ENCODE measurements at regions not wholly inside any gene's neighbourhood (a gene's known extent, or its start where the extent isn't known, plus 50 kb on each side); places are given as distances from the start of the nearest gene placed in this dataset.
"Not testable (repeated sequence)": the region's sequence is repeated elsewhere in the genome, so short reads cannot be mapped to it uniquely, and the experiment has no call there.

DNA sequence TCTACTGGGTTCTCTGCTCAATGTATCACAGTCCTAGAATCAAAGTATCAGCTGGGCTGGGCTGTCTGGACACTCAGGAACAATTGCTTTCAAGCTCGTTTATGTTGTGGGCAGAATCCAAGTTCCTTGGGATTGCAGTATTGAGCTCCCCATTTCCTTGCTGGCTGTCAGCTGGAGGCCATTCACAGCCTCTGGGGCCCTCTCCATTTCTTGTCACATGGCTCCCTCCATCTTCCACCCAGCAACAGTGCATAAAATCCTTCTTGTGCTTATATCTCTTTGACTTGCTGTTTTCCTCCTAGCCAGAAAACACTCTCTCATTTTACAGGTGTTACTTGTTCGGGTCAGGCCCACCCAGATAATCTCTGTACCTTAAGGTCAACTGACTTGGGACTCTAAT is 363.5 kb downstream of the IGSF11 start:
- DNase-seq, result no peak

- DNase-seq, result no peak
Observed at GRCh38 chr3:118675305-118675704, 359.3 kb downstream of the IGSF11 start.

DNA sequence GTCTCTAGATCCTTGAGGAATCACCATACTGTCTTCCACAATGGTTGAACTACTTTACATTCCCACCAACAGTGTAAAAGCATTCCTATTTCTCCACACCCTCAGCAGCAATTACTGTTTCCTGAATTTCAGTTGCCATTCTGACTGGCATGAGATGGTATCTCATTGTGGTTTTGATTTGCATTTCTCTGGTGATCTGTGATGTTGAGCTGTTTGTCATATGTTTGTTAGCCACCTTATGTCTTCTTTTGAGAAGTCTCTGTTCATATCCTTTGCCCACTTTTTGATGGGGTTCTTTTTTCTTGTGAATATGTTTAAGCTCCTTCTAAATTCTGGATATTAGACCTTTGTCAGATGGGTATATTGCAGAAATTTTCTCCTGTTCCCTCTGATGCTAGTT is 356.0 kb downstream of the IGSF11 start:
- DNase-seq, result not testable (repeated sequence)

DNA sequence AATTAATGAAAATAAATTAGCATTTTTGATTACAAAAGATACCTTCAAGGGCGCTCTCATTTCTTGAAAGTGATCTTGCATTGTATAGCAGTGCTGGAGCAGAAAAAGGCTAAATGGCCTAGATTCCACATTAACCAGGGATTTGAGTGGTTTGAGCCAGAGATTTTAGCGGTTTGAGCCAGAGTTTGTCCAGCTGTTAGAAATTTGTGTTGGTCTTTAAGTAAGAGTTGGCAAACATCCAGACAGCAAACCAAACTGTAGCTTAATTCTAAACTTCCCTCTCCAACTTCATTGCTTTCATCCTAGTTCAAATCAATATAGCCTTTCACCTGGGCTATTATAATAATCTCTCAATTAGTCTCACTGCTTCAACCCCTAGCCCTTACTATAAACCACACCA is 351.7 kb downstream of the IGSF11 start:
- no peak for DNase-seq

GRCh38 chr3:118683636-118684035 is 351.0 kb downstream of the IGSF11 start:
- no peak for DNase-seq

DNA sequence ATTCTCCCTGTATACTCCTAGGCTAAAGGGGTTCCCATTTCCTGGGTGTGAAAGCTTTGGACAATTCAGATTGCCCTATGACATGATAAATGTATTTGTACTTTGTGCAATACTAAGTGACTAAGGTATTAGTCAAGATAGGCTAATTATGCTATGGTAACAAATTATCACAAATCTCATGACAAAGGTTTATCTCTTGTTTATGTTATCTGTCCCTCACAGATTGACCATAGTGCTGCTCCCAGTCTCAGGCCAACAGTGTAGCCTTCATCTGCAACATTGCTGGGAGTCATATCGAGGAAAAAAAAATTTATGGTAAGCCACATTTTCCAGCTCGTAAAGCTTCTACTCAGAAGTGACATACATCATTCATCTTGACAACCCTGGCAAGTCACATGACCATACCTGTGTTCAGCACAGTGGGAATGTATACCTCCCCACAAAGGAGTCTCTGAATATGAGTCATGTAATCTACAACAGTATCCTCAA is 346.2 kb downstream of the IGSF11 start:
- no peak for DNase-seq

- DNase-seq, result no peak
Observed at GRCh38 chr3:118692416-118692815, 342.2 kb downstream of the IGSF11 start.

DNA sequence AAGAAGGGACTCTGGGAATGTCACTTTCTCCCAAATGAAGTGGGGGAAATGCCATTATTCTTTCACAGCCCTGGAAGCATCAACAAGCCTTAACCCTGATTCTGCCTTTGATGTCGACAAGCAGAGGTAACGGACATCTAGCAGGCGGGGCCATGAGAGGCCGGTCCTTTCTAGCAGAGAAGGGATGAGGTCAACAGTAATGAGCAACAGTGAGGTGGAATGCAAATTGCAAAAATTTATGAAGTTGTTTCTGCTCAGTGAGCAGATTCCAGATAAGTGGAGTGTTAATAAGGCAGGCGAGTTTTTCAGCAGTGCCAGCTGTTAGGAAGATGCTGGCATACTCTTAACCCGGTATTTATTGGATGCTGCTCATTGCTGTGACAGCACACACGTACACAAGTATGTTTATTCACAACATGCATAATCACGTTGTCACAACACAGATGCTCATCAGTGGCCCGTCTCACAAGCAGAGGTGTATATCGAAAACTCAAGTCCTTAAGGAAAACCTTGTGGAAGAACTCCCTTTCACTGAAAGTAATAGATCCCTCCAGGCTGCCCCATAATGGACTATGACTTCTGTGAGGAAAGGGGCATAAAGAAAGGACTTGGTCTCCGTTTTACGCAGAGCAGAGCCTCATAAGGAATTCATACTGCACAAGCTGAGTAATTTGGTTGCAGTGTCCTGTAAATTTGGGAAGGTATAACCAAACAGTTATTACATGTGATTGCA is 329.0 kb downstream of the IGSF11 start:
- no peak for DNase-seq

DNA sequence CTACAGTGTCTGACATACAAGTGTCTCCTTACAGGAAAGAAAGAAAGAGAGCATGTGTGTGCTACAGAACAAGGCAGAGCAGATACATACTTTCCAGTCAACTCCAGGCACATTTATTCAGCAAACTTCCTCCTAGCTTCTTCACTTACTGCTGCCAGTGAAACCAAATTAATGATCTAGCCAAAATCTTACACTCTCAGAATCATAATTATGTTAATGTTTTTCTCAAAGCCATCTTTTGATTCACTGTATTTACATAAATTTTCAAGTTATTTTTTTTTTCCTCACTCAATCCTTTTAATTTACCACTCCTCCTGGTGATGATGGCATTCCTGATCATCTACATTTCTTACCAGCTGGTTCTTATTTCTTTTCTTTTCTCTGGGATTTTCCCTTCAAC is 326.7 kb downstream of the IGSF11 start:
- DNase-seq, result no peak

- DNase-seq, result no peak
Observed at GRCh38 chr3:118710532-118710931, 324.1 kb downstream of the IGSF11 start.

DNA sequence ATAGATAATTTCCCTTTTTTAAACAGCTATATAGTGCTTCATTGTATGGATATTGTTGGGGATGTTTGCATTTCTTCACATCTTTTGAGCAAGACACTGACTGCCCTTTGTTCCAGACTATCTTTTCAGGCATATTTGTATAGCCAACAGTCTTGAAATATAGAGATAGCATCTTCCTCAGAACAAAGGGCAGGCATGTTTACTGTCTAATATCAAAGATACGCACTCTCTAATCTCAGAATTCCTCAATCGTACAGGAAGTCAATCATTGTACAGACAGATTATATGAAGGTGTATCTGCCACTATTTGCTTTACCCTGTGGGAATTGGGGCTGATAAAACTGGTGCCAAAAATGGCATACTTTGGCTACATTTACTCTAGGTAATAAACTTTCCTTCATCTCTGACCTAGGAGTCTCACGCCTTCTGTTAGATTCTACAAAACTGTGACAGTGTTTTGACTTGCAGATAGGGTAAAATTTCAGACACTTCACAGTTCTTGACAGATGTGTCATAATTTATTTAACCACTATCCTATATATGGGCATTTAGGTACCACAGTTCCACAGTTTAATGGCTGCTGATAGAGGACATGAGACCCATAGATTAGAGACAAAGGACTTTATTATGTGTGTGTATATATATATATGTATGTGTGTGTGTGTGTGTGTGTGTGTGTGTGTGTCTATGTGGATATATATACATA is 321.0 kb downstream of the IGSF11 start:
- DNase-seq, result no peak

DNA sequence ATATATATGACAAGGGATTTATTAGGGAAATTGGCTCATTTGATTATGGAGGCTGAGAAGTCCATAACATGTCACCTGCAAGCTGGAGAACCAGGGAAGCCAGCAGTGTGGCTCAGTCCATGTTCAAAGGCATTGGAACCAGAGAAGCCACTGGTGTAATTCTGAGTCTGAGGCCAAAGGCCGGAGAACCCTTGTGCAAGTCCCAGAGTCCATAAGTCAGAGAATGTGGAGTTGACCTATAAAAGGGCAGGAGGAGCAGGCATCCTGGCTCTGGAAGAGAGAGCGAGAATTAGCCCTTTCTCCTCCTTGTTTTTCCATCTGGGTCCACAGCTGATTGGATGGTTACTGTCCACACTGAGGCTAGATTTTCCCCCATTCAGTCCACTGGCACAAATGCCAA is 319.8 kb downstream of the IGSF11 start:
- DNase-seq, result no peak

- DNase-seq, result no peak
Observed at GRCh38 chr3:118729546-118729945, 305.1 kb downstream of the IGSF11 start.

DNA sequence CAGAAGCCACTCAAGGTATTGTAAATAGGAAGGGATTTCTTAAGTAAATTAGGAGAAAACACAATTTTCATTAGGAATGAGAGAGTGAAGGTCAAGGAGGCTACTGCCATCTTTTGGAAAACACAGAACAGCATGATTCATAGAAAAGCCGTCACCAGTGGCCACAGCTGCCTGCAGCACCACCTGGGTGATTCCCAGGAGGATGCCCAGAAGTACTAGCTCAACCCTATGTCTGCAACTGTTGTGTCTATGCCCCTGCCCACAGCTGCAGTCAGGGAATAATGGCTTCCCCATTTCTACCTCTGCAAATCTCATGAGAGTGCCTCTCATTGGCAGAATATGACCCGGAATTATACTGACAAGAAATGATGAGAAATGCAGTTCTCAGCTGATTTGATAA is 300.0 kb downstream of the IGSF11 start:
- no peak for DNase-seq

DNA sequence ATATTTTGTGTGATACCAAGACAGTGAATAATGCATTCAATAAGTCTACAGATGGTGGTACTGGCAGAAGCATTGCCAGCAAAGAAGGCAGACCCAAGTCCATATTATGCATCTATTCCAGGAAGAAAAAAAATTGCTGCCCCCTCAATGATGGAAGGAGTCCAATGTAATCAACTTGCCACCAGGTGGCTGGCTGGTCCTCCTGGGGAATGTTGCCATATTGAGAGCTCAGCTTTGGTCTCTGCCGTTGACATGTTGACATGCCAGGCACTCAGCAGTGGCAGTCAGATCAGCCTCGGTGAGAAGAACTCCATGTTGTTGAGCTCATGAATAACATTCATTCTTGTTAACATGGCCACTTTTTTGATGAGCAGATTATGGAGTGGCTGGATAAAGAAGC is 298.5 kb downstream of the IGSF11 start:
- DNase-seq, result no peak

DNA sequence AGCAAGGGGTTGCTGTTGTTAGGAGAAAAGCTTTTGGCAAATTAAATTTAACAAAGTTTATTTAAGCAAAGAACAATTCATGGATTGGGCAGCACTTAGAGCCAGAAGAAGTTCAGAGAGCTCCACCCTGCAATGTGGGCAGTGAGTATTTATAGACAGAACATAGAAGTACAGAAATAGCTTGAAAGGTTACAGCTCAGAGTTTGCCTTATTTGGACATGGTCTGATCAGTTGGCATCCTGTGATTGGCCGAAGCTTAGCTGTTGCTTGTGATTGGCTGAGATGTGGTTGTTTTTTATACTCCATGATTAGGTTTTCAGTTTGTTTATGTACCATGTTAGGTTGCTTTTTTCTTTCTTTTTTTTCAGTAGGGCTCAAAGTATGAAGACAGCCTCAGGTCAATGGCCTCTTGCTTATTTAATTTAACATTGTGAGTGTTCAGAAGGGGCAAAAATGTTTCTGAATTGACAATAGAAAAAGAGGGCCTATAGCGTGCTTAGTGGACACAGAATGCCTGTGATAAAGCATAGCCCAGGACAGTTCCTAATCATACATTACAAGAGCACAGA is 293.8 kb downstream of the IGSF11 start:
- DNase-seq, result no peak

DNA sequence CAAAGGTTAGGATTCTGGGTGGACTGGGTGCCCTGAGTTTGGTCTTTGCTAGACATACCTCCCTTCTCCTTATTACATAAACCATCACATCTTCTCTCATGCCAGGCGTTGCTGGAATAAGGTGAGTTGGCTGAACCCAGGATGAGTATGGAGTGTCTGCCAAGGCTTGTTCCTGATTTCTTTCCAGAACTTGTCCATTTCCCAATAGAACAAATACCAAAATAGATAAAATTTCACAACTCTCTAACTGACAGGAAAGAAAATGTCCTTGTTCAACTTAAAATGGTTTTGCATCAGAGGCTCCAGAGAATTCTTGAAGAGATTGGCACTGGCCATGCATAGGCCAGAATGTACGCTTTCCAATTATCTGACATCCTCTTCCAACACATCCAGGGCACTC is 291.9 kb downstream of the IGSF11 start:
- no peak for DNase-seq

GRCh38 chr3:118744186-118744585 is 290.5 kb downstream of the IGSF11 start:
- DNase-seq, result no peak

GRCh38 chr3:118754406-118755252 is 280.0 kb downstream of the IGSF11 start:
- DNase-seq, result no peak

- DNase-seq, result no peak
Observed at GRCh38 chr3:118755253-118755801, 279.3 kb downstream of the IGSF11 start.

DNA sequence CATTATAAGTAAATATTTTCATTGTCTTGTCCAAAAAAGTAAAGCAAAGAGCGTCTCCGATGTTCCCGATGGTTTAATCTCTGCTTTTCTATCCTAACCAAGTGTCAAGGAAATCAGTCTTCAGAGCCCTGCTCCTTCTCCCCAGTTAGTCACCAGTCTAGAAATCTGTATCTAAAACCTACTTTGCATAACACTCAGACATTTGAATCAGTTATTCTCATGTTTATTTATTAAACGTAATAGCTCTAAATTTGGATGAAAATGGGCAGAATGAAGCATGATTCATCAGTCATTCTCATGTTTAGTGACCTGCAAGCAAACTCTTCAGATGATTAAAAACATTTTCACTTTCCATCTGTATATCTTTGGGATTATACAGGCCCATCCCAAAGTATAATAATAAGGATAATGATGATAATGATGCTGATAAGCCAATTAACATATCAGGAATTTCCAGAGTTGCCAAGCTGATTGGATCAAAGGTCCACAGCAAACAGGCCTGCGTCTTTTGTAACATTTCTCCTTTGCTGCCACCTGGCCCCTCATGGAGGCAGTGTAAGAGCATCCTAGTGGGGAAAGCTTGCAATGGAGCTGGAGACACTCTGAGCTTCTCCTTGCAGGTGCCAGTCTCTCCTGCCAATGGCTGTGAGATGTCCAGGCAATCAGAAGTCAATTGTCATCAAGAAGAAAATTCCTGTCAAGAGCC is 273.9 kb downstream of the IGSF11 start:
- DNase-seq, result no peak

GRCh38 chr3:118761291-118761606 is 273.4 kb downstream of the IGSF11 start:
- no peak for DNase-seq

Data from CD4-positive, alpha-beta T cell treated with Interferon gamma for 1 hour (primary cell).